ENCODE measurements at regions not wholly inside any gene's neighbourhood (a gene's known extent, or its start where the extent isn't known, plus 50 kb on each side); places are given as distances from the start of the nearest gene placed in this dataset.
"Not testable (repeated sequence)": the region's sequence is repeated elsewhere in the genome, so short reads cannot be mapped to it uniquely, and the experiment has no call there.

DNA sequence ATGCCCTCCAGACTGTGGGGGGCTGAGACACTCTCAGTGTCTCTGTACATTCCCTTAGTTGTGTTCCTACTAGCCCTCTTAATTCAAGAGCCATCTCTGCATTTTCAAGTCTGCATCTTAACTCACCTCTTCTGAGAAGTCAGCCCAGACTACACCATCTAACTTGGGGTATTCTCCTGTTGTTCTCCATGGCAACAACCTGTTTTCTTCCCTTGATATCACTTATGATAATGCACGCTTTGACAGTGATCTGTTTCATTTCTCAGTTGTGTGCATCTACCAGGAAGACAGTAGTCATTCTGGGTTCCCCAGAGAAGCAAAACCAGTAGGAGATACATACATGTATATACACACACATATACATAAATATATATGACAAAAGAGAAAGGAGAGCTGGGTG is 707.3 kb upstream of the IGFBP3 start:
- DNase-seq (ENCODE audit: low read depth in 2 of 2): no peak

DNA sequence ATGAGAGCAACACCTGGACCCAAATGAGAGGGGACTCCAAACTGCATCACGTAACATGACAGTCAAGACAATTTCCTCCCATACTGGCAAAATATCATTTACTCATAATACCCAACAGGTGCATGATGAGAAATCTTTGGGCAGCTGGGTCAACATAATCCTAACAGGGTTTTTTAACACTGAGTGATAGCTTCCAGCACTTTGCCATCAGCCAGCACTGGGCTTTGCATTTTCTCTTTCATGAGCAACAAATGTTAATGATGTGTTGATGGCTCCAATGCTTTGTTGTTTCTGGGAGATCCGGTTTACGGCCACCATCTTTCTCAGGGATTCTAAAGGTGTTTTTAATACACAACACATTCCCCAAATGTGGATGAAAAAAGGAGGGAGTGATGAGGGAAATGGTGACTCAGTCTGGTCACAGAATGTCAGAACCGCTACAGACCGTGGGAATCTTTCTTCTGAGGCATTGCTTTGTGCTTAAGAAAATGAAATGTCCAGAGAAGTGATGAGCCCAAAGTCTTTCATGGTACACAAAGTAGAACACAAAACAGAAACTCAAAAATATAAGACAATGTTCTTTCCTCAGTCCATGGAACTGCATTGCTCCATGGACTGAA is 705.7 kb upstream of the IGFBP3 start:
- DNase-seq (ENCODE audit: low read depth in 2 of 2): no peak

DNA sequence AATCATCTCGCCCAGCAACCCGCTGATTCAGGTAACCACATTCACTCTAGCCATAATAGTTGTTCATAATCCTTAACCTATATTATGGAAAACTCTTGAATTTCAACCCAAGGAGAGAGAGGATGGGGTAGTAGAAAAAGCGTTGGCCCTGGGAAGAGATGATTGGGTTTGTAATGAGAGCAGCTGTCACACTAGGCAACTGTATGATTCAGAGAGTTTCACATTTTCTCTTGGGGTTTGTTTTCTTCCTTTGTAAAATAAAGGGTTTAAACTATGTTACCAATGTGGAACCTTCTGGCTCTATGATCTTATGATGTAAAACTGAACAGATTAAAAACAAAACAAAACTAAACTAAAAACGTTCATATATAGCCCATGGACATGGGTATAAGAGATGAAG is 705.2 kb upstream of the IGFBP3 start:
- no peak for DNase-seq (ENCODE audit: low read depth in 2 of 2)

DNA sequence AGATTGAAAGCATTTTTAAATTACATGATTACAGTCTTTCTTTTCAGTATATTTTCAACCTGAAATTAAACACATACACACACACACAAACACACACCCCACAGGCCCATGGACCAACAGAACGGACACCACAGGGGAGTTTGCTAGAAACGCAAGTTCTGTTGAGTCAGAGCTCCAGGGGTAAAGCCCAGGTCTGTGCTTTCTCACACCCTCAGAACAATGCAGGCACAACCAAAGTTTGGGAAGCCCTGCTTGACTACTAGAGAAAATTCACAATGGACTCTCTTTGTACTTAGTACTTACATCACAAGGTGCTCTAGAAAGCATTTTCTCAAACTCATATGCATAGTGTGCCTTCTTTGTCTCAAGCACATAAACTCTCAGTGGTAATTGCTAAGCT is 704.0 kb upstream of the IGFBP3 start:
- DNase-seq (ENCODE audit: low read depth in 2 of 2): no peak

DNA sequence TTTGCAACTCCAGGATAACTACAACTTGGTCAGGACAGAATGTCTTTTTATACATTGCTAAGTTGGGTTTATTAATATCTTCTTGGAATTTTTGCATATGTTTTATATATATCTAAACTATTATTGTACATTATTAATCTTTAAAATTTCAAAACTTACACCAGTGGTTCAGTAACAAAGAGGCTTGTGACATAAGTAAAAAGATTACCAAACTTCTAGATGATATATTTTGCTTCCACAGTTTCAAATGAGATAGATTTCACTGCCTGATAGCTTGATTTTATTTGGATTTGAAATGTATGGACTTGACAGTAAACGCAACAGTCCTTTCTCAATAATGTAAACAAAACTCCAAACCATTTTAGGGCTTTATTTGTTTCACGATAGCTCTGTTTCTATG is 701.2 kb upstream of the IGFBP3 start:
- no peak for DNase-seq (ENCODE audit: low read depth in 2 of 2)

DNA sequence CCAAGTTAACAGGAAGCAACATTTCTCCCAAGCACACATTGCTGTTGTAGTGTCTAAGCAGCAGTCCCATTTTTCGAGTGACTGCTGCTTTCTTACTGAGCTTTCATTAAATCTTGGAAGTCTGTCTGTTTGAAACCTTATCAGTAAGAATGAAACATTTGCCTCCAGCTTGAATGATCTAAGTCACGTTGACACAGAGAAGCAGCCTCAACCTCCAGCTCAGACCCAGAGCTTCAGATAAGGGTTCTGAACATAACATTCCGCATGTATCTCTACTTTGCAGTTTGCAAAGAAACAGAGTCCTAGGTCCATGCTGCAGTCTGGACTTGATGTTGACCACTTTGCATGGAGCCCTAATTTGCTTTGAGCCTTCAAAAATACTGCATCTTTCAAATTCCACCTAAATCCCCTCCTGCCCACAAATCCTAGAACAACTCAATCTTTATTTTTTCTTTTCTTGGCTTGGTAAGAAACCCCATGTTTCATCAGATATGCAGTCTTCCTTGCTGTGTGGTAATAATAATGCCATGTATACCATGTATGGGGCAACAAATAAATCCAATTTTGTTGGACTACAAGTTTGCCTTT is 698.7 kb upstream of the IGFBP3 start:
- DNase-seq (ENCODE audit: low read depth in 2 of 2): no peak

DNA sequence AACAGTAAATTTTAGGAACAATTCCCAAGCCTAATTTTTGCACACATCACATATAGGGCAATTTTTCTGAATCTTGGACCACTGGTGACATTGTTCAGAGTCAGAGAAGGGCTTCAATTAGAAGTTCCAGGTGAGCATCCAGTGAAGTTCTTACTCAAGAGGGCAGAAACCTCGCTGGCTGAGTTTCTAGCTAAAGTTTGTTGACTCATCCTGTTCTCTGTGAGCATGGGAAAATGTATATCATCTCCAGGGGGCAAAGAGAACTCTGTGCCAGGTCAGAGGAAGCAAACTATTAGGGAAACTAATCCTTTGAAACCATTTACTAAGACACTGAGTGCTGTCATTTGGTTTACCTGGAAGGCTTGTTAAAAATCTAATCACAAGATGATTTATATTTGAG is 695.6 kb upstream of the IGFBP3 start:
- DNase-seq (ENCODE audit: low read depth in 2 of 2): no peak

DNA sequence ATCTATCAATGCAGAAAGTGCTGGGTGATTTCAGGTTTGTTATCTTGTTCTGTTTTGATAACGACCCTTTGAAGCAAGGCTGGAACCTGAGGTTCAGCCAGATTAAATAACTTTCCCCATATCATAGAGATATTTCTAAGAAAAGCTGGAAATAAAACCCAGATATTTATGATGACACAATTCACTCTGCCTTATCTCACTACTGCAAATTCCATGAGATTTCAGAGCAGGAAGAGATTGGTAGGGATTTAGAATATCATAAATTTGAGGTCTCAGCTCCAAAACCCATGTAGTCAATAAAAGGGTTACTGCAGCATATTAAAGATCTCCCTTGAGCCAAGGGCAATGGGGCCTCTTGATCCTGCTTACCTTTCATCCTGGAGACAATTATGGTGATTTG is 692.5 kb upstream of the IGFBP3 start:
- no peak for DNase-seq (ENCODE audit: low read depth in 2 of 2)

DNA sequence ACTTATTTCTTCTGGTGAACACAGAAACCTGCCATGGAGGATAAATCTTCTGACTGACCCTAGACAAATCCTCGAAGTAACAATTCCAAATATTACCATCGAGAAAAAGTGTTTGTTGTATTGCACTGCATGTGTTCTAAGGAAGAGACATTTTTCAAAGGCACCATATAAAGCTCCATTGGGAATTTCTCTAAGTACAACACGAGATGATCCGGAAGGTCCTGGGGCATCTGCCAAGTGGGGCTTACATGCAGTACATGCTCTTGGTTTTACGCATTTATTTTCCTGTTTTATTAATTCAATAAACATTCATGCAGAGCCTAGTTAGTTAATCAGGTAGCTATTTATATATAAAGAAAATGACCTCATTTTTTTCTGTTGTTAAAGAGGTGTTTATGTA is 692.0 kb upstream of the IGFBP3 start:
- DNase-seq (ENCODE audit: low read depth in 2 of 2): no peak

DNA sequence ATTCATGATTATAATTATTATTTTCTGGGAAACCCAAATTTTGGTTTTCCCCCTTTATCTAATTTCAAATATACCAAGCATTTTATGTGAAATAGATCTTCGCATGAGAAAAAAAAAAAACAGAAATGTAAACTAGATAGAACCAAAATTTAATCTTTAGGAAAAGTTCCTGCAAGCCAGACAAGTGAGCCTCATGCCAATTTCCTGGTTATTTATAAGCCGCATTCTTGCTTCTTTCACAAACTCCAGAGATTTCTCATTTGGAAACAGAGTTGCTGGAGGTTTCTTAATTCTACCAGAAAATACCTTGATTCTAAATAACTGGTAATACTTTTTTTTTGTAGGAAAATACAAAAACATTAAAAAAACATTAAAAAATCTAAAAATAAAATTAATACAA is 690.4 kb upstream of the IGFBP3 start:
- no peak for DNase-seq (ENCODE audit: low read depth in 2 of 2)

DNA sequence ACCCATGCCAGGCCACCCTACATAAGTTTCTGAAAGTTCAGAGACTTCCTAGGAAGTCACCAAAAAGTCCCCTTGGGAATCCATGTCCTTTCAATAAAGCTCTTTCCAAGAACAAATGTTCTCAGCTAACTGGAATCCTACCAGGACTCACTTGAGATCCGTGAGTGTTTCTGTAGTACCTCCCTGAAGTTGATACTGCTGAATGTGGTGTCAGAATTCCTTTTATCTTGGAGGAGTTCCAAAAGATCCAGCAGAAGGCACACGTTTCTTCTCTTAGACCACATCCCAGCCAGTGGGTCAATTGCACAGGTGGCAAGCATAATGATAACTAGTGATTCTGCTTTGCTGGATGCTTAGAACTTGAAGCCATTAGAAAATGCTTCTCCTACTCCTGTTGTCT is 689.7 kb upstream of the IGFBP3 start:
- DNase-seq (ENCODE audit: low read depth in 2 of 2): no peak

DNA sequence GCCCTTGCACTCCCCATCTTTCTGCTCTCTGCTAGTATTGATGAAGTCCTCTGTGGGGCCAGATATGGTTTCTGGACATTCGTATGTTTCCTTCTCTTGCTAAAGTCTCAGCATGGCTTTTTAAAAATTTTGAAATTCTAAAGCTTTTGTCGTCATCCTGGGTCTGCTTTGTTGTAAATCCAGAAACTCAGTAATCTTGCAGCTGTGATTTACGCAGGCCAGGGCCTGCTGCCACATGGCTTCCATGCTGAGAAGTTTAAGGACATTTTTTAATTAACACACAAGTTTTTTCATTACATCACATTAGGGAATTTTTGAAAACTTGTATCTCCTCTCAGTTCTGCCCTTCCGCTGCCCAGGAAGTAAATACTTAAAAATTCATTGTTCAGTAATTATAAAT is 686.1 kb upstream of the IGFBP3 start:
- no peak for DNase-seq (ENCODE audit: low read depth in 2 of 2)

DNA sequence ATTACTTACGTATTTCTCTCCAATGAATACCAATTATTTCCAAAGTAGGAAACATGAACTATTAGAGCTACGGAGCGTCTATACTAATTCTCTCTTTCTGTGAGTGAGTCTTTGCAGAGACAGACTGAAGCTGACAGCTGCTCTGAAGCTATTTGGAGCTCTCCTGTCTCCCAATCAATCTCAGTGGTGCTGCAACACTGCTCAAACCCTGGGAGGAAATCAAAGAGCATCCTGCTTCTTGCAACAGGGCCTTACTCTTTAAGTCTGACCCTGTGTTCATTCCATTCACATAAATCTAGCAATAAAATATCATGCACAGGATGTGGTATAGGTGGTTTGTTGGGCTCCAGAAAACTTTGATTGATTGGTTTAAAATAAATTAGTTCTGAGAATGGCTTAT is 685.7 kb upstream of the IGFBP3 start:
- no peak for DNase-seq (ENCODE audit: low read depth in 2 of 2)

DNA sequence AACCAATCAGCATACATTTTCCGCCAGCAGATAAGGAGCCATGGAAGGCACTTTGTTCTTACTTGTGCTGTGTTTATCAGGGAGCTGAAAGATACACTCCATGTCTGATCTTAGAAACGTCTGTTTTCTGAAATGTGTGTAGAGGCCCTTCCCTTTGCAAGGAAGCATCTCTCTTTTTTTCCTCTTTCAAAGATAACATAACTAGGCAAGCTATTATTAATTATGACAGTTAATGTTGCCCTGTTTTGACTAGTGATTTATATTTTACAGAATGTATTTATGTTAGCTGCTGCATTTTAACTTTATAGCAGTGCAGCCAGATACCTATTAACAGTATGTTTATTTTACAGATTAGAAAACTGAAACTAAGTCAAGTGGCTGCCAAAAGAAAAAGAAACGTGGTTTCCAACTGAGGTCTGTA is 683.2 kb upstream of the IGFBP3 start:
- no peak for DNase-seq (ENCODE audit: low read depth in 2 of 2)

DNA sequence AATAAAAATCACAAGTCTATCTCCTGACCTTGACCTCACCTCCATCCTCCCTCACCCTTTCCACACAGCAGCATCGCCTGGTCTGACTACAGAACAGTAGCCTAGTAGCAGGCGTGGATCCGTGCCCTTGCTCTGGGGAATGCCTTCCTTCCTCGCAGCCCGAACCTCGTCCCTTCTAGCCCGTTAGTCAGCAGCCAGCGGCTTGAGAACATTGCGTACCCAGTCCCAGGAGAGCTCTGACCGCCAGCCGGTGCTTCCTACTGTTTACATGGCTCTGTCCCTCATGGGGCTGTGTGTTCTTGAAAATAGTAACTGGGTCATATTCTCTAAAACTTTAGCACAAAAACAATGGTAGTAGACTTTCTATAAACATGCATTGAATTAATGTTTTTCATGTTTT is 682.7 kb upstream of the IGFBP3 start:
- DNase-seq (ENCODE audit: low read depth in 2 of 2): no peak

DNA sequence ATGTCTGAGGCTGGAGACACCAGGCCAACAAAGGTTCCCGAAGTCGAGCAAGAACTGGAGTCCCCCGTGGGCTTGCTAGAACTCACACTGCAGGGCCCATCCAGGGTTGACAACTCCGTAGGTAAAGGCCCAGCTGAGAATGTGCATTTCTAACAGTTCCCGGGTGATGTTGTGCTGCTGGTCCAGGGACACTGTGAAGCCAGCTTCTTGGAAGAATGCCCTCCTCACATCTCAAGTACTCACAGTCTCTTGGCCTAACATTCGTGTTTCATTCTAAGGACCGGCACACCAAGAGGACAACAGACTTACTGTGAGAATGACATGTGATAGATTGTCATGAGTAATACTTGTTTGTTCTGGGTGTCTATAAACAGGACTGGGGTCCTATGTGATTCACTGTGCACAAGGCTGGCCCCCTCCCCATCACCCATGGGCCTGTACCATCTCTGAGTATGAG is 682.3 kb upstream of the IGFBP3 start:
- DNase-seq (ENCODE audit: low read depth in 2 of 2): no peak

DNA sequence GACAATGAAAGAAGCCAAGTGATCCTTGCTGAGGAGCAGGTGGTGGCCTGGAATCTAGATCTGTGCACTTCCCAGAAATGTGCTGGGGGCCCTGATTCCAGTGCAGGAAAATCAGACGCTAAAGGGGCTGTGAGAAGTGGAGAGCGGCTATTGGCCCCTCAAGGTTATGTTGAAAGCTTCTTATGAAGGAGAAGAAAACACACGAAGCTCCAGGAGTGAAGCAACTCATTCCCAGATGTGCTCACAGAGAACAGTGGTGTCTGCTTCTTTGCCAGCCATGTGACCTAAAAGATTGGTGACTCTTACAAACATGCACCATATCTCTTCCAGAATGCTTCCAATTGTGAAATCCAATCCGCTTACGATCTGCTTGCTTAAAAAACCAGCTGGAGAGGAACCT is 679.3 kb upstream of the IGFBP3 start:
- DNase-seq (ENCODE audit: low read depth in 2 of 2): no peak

DNA sequence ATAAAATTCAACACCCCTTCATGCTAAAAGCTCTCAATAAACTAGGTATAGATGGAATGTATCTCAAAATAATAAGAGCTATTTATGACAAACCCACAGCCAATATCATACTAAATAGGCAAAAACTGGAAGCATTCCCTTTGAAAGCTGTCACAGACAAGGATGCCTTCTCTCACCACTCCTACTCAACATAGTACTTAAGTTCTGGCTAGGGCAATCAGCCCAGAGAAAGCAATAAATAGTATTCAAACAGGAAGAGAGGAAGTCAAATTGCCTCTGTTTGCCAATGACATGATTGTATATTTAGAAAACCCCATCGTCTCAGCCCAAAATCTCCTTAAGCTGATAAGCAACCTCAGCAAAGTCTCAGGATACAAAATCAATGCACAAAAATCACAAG is 673.8 kb upstream of the IGFBP3 start:
- DNase-seq (ENCODE audit: low read depth in 2 of 2): not testable (repeated sequence)

DNA sequence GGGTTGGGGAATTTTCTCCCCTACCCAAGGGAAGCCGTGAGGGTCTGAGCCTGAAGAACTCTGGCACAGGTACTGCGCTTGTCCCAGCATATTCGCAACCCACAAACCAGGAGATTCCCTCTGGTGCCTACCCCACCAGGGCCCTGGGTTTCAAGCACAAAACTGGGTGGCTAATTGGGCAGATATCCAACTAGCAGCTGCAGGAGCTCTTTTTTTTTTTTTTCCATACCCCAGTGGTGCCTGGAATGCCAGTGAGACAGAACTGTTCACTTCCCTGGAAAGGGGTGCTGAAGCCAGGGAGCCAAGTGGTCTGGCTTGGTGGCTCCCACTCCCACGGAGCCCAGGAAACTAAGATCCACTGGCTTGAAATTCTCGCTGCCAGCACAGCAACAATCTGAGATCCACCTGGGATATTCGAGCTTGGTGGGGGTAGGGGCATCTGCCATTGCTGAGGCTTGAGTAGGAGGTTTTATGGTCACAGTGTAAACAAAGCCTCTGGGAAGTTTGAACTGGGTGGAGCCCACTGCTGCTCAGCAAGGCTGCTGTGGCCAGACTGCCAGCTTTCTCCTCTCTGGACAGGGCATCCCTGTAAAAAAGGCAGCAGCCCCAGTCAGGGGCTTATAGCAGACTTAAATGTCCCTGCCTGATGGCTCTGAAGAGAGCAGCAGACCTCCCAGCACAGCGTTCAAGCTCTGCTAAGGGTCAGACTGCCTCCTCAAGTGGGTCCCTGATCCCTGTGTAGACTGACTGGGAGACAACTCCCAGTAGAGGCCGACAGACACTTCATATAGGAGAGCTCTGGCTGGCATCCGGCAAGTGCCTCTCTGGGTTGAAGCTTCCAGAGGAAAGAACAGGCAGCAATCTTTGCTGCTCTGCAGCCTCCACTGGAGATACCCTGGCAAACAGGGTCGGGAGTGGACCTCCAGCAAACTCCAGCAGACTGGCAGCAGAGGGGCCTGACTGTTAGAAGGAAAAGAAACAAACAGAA is 670.1 kb upstream of the IGFBP3 start:
- not testable (repeated sequence) for DNase-seq (ENCODE audit: low read depth in 2 of 2)

DNA sequence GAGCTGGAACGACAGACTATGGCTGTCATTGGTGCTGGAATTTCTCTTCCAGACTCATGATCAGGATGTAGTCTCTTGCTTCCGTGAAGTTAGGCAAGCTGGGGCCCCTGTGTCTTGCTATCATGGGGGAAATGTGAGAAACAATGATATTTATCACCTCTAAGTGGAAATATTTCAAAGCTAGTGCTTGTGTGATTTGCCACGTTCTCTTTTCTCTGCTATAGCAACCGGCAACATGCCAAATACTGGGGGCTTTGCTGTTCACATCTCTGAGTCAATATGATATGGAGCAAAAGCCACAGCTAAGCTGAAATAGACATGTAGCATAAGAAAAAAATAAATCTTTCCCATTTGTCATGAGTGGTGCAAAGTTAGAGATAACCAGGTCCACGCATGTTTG is 668.2 kb upstream of the IGFBP3 start:
- DNase-seq (ENCODE audit: low read depth in 2 of 2): no peak

DNA sequence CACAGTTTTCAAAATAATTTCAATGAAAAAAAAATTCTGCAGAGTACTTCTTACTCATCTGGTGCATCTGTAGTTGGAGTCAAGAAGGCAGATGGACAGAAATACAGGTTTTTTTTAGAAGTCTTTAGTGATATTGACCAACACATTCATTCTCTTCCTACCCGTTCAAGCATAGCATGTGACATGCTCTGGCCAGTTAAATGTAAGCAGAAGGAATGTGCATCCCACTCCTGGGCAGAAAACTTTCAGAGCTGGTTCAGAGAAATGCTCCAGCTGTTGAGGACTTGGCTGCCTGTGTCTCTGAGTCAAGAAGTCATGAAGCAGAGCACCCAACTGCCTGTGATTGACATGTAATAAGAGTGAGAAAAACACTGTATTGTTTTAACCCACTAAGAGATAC is 665.3 kb upstream of the IGFBP3 start:
- DNase-seq (ENCODE audit: low read depth in 2 of 2): no peak

DNA sequence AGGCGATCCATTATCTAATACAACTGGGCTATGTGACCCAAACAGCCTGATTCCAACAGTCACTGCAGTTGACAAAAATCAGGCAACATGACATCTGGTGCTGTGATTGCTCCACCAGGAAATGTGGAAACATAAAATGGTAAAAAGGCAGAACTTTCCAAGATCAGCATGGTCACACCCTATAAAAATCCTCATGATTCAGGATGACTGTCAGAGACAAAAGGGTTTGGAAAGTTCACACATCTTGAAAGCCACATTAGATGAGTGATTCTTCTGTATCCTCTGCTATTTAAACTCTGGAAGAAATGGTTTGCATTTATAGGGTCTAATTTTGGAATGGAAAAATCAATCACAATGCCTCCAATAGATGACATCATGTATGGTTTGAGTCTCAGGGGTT is 662.6 kb upstream of the IGFBP3 start:
- DNase-seq (ENCODE audit: low read depth in 2 of 2): no peak

DNA sequence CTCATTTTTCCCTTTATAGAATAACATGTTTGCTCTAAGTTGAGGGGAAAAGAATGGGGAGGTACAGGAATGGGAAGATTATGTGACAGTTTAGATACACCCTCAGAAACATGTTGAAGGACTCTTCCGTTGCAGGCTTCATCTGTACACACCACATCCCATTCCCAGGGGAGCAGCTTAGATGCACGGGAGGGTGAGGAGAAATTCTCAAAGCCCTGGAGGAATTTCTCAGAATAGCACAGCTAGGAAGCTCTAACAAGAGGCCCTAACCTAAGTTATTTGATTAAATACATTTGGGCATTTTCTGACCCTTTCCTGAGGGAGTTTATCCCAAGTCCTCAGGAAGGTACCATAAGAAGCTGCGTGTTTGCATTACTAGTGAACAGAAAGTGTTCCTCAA is 660.2 kb upstream of the IGFBP3 start:
- DNase-seq (ENCODE audit: low read depth in 2 of 2): no peak

Measured in stimulated activated CD8-positive, alpha-beta memory T cell treated with anti-CD3 and anti-CD28 coated beads, Interleukin-15, amount 100 ng/mL, for 48 hours (primary cell).